Activated naive CD4-positive, alpha-beta T cell treated with anti-CD3 and anti-CD28 coated beads, Interleukin-2, amount 50 U/mL, for 24 hours (primary cell): ENCODE measurements at regions not wholly inside any gene's neighbourhood (a gene's known extent, or its start where the extent isn't known, plus 50 kb on each side); places are given as distances from the start of the nearest gene placed in this dataset.

ENCODE experiments used
- H3K27ac Mint-ChIP-seq: one replicate; pipeline ENCODE4 v1.8.0; 2021; ENCODE audit warnings: mild to moderate bottlenecking, mixed read lengths
- H3K27me3 Mint-ChIP-seq: one replicate; pipeline ENCODE4 v1.8.0; 2021; ENCODE audit warnings: mixed read lengths
- H3K36me3 Mint-ChIP-seq: one replicate; pipeline ENCODE4 v1.8.0; 2021; ENCODE audit warnings: mixed read lengths
- H3K4me1 Mint-ChIP-seq: one replicate; pipeline ENCODE4 v1.8.0; 2021; ENCODE audit warnings: mixed read lengths
- H3K4me3 Mint-ChIP-seq: one replicate; pipeline ENCODE4 v1.8.0; 2021; ENCODE audit warnings: mild to moderate bottlenecking, mixed read lengths
- H3K9me3 Mint-ChIP-seq: one replicate; pipeline ENCODE4 v1.8.0; 2021; ENCODE audit warnings: mixed read lengths

- H3K27ac Mint-ChIP-seq: no peak overlapping the region
- H3K36me3 Mint-ChIP-seq: no peaks in the 10 kb centered on the region
- peaks cover 5% of the 10 kb centered on the region for H3K27me3 Mint-ChIP-seq
- no peaks in the 10 kb centered on the region for H3K9me3 Mint-ChIP-seq
- no peaks in the 10 kb centered on the region for H3K4me1 Mint-ChIP-seq
- H3K4me3 Mint-ChIP-seq: no peak overlapping the region
Measured at GRCh38 chr3:17847156-17847555, 104.7 kb upstream of the TBC1D5 start.

GRCh38 chr3:17846466-17846865 lies 104.0 kb upstream of the TBC1D5 start:
- no peaks in the 10 kb centered on the region for H3K9me3 Mint-ChIP-seq
- no peaks in the 10 kb centered on the region for H3K4me1 Mint-ChIP-seq

GRCh38 chr3:17845026-17845812 lies 102.8 kb upstream of the TBC1D5 start:
- Mint-ChIP-seq H3K27me3 (peaks cover 5% of the 10 kb centered on the region), H3K9me3 (no peaks in the 10 kb centered on the region), H3K4me1 (no peaks in the 10 kb centered on the region), H3K27ac (no peak overlapping the region), H3K4me3 (no peak overlapping the region), H3K36me3 (no peaks in the 10 kb centered on the region)

More at GRCh38 chr3:17846466-17846865, 104.0 kb upstream of the TBC1D5 start:
- Mint-ChIP-seq H3K4me3 (no peak overlapping the region), H3K27me3 (peaks cover 5% of the 10 kb centered on the region), H3K36me3 (no peaks in the 10 kb centered on the region), H3K27ac (no peak overlapping the region)

- Mint-ChIP-seq H3K36me3 (no peaks in the 10 kb centered on the region), H3K27ac (no peak overlapping the region), H3K4me1 (no peaks in the 10 kb centered on the region), H3K27me3 (peaks cover 5% of the 10 kb centered on the region), H3K4me3 (no peak overlapping the region), H3K9me3 (no peaks in the 10 kb centered on the region)
Measured at GRCh38 chr3:17844236-17844635, 101.8 kb upstream of the TBC1D5 start.

- peaks cover 2% of the 10 kb centered on the region for H3K27me3 Mint-ChIP-seq
- H3K4me1 Mint-ChIP-seq: no peaks in the 10 kb centered on the region
- H3K4me3 Mint-ChIP-seq: no peak overlapping the region
- H3K9me3 Mint-ChIP-seq: no peaks in the 10 kb centered on the region
- H3K36me3 Mint-ChIP-seq: no peaks in the 10 kb centered on the region
- no peak overlapping the region for H3K27ac Mint-ChIP-seq
Measured at GRCh38 chr3:17841190-17841828, 98.9 kb upstream of the TBC1D5 start.

GRCh38 chr3:17840651-17841050 lies 98.2 kb upstream of the TBC1D5 start:
- Mint-ChIP-seq H3K4me1 (no peaks in the 10 kb centered on the region), H3K4me3 (no peak overlapping the region), H3K27me3 (peaks cover 2% of the 10 kb centered on the region), H3K9me3 (no peaks in the 10 kb centered on the region), H3K36me3 (no peaks in the 10 kb centered on the region), H3K27ac (no peak overlapping the region)

GRCh38 chr3:17840126-17840525 lies 97.7 kb upstream of the TBC1D5 start:
- H3K9me3 Mint-ChIP-seq: no peaks in the 10 kb centered on the region
- H3K4me1 Mint-ChIP-seq: no peaks in the 10 kb centered on the region
- peaks cover 2% of the 10 kb centered on the region for H3K27me3 Mint-ChIP-seq
- no peak overlapping the region for H3K4me3 Mint-ChIP-seq
- no peak overlapping the region for H3K27ac Mint-ChIP-seq
- no peaks in the 10 kb centered on the region for H3K36me3 Mint-ChIP-seq

GRCh38 chr3:17836919-17837318 lies 94.5 kb upstream of the TBC1D5 start:
- no peaks in the 10 kb centered on the region for H3K36me3 Mint-ChIP-seq
- no peak overlapping the region for H3K4me3 Mint-ChIP-seq
- no peaks in the 10 kb centered on the region for H3K4me1 Mint-ChIP-seq
- H3K9me3 Mint-ChIP-seq: no peaks in the 10 kb centered on the region
- no peak overlapping the region for H3K27ac Mint-ChIP-seq
- peaks cover 2% of the 10 kb centered on the region for H3K27me3 Mint-ChIP-seq

GRCh38 chr3:17836092-17836491 lies 93.7 kb upstream of the TBC1D5 start:
- H3K27ac Mint-ChIP-seq: no peak overlapping the region
- no peaks in the 10 kb centered on the region for H3K36me3 Mint-ChIP-seq
- no peaks in the 10 kb centered on the region for H3K4me1 Mint-ChIP-seq
- peaks cover 2% of the 10 kb centered on the region for H3K27me3 Mint-ChIP-seq
- no peaks in the 10 kb centered on the region for H3K9me3 Mint-ChIP-seq
- H3K4me3 Mint-ChIP-seq: no peak overlapping the region

GRCh38 chr3:17833786-17834559 lies 91.5 kb upstream of the TBC1D5 start:
- no peak overlapping the region for H3K4me3 Mint-ChIP-seq
- no peaks in the 10 kb centered on the region for H3K9me3 Mint-ChIP-seq
- no peak overlapping the region for H3K27ac Mint-ChIP-seq
- H3K27me3 Mint-ChIP-seq: peaks cover 2% of the 10 kb centered on the region
- H3K36me3 Mint-ChIP-seq: no peaks in the 10 kb centered on the region
- H3K4me1 Mint-ChIP-seq: no peaks in the 10 kb centered on the region

GRCh38 chr3:17832016-17832415 lies 89.6 kb upstream of the TBC1D5 start:
- Mint-ChIP-seq H3K9me3 (no peaks in the 10 kb centered on the region), H3K27me3 (peaks cover 2% of the 10 kb centered on the region), H3K27ac (no peak overlapping the region), H3K36me3 (no peaks in the 10 kb centered on the region), H3K4me1 (no peaks in the 10 kb centered on the region), H3K4me3 (no peak overlapping the region)

GRCh38 chr3:17831366-17831765 lies 88.9 kb upstream of the TBC1D5 start:
- H3K27ac Mint-ChIP-seq: no peak overlapping the region
- no peaks in the 10 kb centered on the region for H3K36me3 Mint-ChIP-seq
- no peaks in the 10 kb centered on the region for H3K9me3 Mint-ChIP-seq
- no peaks in the 10 kb centered on the region for H3K4me1 Mint-ChIP-seq
- H3K27me3 Mint-ChIP-seq: peaks cover 2% of the 10 kb centered on the region
- no peak overlapping the region for H3K4me3 Mint-ChIP-seq

- Mint-ChIP-seq H3K4me1 (no peaks in the 10 kb centered on the region), H3K27ac (no peak overlapping the region), H3K4me3 (no peak overlapping the region), H3K27me3 (peaks cover 2% of the 10 kb centered on the region), H3K36me3 (no peaks in the 10 kb centered on the region), H3K9me3 (no peaks in the 10 kb centered on the region)
Measured at GRCh38 chr3:17830788-17831187, 88.4 kb upstream of the TBC1D5 start.

GRCh38 chr3:17828388-17828787 lies 86.0 kb upstream of the TBC1D5 start:
- Mint-ChIP-seq H3K4me3 (no peak overlapping the region), H3K27me3 (peaks cover 4% of the 10 kb centered on the region), H3K27ac (no peak overlapping the region), H3K36me3 (no peaks in the 10 kb centered on the region), H3K9me3 (no peaks in the 10 kb centered on the region), H3K4me1 (no peaks in the 10 kb centered on the region)

- Mint-ChIP-seq H3K9me3 (no peaks in the 10 kb centered on the region), H3K36me3 (no peaks in the 10 kb centered on the region), H3K27ac (no peak overlapping the region), H3K4me3 (no peak overlapping the region), H3K27me3 (peaks cover 4% of the 10 kb centered on the region), H3K4me1 (no peaks in the 10 kb centered on the region)
Measured at GRCh38 chr3:17825298-17825697, 82.9 kb upstream of the TBC1D5 start.

- Mint-ChIP-seq H3K27ac (no peak overlapping the region), H3K9me3 (no peaks in the 10 kb centered on the region), H3K4me1 (no peaks in the 10 kb centered on the region), H3K4me3 (no peak overlapping the region), H3K36me3 (no peaks in the 10 kb centered on the region), H3K27me3 (peaks cover 4% of the 10 kb centered on the region)
Measured at GRCh38 chr3:17823816-17824215, 81.4 kb upstream of the TBC1D5 start.
